GM20000 (cell line): ENCODE measurements at regions not wholly inside any gene's neighbourhood (a gene's known extent, or its start where the extent isn't known, plus 50 kb on each side); places are given as distances from the start of the nearest gene placed in this dataset.
A peak's percentile ranks its signal among the peaks of the same experiment; 100 is the strongest.

ENCODE experiments used
- DNase-seq: peaks from one replicate; pipeline ENCODE4 v3.0.0; 2012; ENCODE audit warnings: low spot score
- CTCF ChIP-seq: IDR thresholded peaks from 2 replicates; pipeline ENCODE4 v1.5.1; 2012; ENCODE audit warnings: mild to moderate bottlenecking, control low read depth; ENCODE audit errors: extremely low read depth, missing control alignments

DNA sequence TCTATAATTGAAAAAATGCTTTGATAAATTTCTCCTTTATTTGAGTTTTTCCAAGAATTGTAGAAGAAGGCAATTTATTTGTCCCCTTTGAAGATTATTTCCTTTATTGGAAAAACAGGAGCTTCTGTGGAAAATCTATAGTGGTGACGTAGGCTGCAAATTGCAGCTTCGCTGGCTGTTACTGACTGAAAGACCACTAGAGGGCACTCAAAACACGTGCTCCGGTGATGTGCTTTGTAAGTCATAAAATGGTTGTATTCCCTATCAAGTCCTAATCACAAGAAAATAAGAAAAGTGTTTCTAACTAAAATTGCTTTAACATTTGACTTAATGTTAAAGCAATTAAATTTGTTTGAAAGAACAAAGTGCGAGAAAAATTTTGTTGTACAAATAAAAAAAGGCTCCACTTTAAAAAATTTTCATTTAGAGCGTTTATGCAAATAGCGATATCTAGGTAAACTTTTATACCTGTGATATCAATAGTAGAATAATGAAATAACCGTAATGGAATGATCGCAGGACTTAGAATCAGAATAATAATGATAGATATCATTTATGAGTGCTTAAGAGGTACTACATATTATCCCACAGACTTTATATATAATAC lies 638.2 kb upstream of the SPRY2 start:
- DNase-seq = peak; percentile 49

DNA sequence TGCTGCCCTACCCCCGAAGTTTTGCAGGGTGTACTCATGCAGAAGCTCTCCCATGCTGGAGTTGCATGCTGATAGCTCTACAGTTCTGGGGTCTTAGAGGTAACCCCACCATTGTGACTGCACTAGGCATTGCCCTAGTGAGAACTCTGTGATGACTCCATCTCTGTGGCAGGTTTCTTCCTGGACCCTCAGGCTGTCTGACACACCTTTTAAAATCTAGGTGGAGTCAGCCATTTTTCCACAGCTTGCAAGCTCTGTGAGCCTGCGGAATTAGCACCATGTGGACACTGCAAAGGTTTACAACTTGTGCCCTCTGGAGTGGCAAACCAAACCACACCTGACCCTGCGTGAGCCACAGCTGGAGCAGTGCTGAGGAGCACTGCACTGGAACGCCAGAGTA lies 636.2 kb upstream of the SPRY2 start:
- no peak for TF ChIP-seq CTCF
- DNase-seq = no peak

More for the DNA sequence above, 638.2 kb upstream of the SPRY2 start:
- peak; percentile 84 for TF ChIP-seq CTCF

- DNase-seq = no peak
- TF ChIP-seq CTCF = no peak
Measured at GRCh38 chr13:80975903-80976302, 635.0 kb upstream of the SPRY2 start.

GRCh38 chr13:80973721-80974120 lies 632.8 kb upstream of the SPRY2 start:
- TF ChIP-seq CTCF = no peak
- no peak for DNase-seq

GRCh38 chr13:80972857-80973478 lies 632.0 kb upstream of the SPRY2 start:
- DNase-seq = no peak
- no peak for TF ChIP-seq CTCF

GRCh38 chr13:80965097-80965496 lies 624.2 kb upstream of the SPRY2 start:
- no peak for TF ChIP-seq CTCF
- no peak for DNase-seq

DNA sequence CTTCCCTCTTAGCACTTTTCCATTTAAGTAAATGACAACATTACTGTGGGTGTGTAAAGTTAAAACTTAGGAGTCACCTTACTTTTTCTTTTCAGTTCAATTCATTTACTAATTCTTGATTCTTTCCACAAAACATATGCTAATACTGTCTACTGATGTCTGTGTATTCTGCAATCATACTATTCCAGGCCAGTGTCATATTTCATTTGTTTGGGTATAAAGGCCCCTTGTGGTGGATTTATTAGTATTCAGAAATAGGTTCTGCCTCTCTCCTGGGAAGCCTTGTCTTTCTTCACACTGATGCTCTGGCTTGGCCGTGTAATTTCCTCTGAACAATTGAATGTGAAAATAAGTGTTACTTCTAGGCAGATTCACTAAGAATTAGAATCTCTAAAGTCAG lies 621.9 kb upstream of the SPRY2 start:
- DNase-seq = no peak
- no peak for TF ChIP-seq CTCF
